ENCODE measurements at regions not wholly inside any gene's neighbourhood (a gene's known extent, or its start where the extent isn't known, plus 50 kb on each side); places are given as distances from the start of the nearest gene placed in this dataset.
"Not testable (repeated sequence)": the region's sequence is repeated elsewhere in the genome, so short reads cannot be mapped to it uniquely, and the experiment has no call there.

DNA sequence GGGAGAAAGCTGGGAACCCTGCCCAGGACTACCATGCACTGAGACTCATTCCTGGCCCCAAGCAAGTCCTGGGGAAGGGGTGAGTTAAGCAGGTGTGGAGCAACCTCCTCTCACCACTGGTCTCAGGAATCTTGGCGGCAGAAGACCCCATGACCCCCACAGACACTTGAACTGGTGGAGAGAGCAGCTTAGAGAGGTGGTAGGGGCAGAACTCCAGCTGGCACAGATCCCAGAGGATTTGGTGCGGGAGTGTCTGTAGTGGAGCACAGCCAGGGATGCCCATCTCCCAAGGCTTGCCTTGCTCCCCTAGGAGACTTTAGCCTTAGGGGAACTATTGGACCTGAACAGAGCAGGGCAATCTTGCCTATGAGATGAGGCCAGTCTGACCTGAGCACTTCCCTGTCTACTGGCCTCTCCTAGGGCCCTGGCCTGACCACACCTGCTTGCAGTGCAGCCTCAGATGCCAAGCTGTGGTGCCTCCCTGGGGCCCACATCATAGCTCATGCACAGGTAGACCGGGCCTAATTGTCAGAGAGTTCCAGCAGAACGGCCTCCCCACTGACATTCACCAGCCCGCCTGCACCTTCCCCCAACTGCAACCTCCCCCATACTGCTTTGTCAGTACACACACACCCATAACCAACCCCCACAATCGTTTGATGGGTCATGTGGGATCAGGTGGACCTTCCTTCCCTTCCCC lies 78.0 kb downstream of the NAA11 start:
- ATAC-seq: no peak
- DNase-seq: no peak
- H3K36me3 ChIP-seq (replicated peaks in 1 of 2; ENCODE audit: insufficient read depth in 1 of 2, low read depth in 2 of 2): no peaks in the 10 kb centered on the region
- H3K27ac ChIP-seq: no peak overlapping the region
- intact Hi-C loops (cut with DNase I): no loop called here
- WGBS, 2 donors: 76 to 79% methylated on average over 6 of the region's 6 CpGs
- no peaks in the 10 kb centered on the region for H3K9me3 ChIP-seq
- TF ChIP-seq POLR2A (IDR thresholded peaks at IDR 0.05): no peak
- TF ChIP-seq, protein P1, sequence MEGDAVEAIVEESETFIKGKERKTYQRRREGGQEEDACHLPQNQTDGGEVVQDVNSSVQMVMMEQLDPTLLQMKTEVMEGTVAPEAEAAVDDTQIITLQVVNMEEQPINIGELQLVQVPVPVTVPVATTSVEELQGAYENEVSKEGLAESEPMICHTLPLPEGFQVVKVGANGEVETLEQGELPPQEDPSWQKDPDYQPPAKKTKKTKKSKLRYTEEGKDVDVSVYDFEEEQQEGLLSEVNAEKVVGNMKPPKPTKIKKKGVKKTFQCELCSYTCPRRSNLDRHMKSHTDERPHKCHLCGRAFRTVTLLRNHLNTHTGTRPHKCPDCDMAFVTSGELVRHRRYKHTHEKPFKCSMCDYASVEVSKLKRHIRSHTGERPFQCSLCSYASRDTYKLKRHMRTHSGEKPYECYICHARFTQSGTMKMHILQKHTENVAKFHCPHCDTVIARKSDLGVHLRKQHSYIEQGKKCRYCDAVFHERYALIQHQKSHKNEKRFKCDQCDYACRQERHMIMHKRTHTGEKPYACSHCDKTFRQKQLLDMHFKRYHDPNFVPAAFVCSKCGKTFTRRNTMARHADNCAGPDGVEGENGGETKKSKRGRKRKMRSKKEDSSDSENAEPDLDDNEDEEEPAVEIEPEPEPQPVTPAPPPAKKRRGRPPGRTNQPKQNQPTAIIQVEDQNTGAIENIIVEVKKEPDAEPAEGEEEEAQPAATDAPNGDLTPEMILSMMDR (IDR thresholded peaks at IDR 0.05): no peak
- H3K4me3 ChIP-seq: no peak overlapping the region
- no peaks in the 10 kb centered on the region for H3K4me1 ChIP-seq
- H3K27me3 ChIP-seq: no peaks in the 10 kb centered on the region

DNA sequence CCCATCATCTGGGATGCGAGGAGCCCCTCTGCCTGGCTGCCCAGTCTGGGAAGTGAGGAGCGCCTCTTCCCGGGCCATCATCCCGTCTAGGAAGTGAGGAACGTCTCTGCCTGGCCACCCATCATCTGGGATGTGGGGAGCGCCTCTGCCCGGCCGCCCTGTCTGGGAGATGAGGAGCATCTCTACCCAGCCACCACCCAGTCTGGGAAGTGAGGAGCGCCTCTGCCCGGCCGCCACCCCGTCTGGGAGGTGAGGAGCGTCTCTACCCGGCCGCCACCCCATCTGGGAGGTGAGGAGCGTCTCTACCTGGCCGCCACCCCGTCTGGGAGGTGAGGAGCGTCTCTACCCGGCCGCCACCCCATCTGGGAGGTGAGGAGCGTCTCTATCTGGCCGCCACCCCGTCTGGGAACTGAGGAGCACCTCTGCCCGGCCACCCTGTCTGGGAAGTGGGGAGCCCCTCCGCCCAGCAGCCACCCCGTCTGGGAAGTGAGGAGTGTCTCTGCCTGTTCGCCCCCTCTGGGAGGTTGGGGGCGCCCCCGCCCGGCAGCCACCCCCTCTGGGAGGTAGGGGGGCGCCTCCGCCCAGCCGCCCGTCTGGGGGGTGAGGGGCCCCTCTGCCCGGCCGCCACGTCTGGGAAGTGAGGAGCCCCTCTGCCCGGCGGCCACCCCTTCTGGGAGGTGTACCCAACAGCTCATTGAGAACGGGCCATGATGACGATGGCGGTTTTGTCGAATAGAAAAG lies 80.5 kb downstream of the NAA11 start:
- H3K27ac ChIP-seq; H3K4me3 ChIP-seq; H3K4me1 ChIP-seq; intact Hi-C loops (cut with DNase I); H3K27me3 ChIP-seq; DNase-seq; H3K36me3 ChIP-seq (replicated peaks in 1 of 2; ENCODE audit: insufficient read depth in 1 of 2, low read depth in 2 of 2); H3K9me3 ChIP-seq; ATAC-seq: not testable (repeated sequence)
- 79 to 90% methylated on average over 30 to 36 of the region's 44 CpGs for WGBS, 2 donors

DNA sequence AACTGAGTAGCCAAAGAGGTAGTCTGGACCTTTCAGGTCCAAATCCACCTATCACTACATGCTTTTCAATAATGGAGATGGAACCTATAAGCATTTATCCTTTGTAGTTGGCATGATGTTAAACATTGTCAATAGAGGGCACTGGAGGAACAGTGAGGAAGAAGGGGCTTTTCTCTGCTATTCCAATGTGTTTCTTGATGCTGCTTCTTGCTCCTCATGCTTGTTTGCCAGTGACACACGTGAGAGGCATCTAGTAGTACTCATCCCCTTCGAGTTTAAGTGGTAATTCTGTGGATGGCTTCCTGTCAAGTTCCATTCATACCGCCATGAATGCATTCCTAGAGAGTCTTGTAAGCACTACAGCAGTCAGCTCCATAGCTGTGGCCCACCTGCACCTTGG lies 84.0 kb downstream of the NAA11 start:
- intact Hi-C loops (cut with DNase I): no loop called here
- 24 to 27% methylated on average over 3 of the region's 3 CpGs for WGBS, 2 donors
- TF ChIP-seq, protein P1 (IDR thresholded peaks at IDR 0.05): no peak
- no peak for TF ChIP-seq POLR2A (IDR thresholded peaks at IDR 0.05)

DNA sequence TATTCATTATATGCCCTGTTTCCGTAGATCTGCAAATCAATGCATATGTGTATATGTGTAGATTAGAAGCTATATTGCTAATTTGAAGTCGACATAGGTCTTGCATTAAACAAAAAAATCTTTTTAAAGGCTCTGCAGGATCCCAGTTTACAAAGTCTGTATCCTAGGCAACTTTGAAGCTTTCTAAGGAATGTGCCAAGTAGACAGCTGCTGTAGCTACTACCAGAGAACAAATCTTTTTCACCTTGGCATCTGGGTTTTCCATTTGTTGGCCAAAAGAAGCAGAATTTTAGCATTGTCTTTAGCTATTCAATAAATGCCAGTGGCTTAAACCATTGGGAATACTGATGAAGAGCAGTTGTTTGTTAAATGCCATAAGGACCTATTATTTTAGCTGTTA lies 88.0 kb downstream of the NAA11 start:
- Histone ChIP-seq H3K27me3 (no peaks in the 10 kb centered on the region), H3K4me1 (no peaks in the 10 kb centered on the region), H3K27ac (no peak overlapping the region), H3K9me3 (no peaks in the 10 kb centered on the region), H3K36me3 (replicated peaks in 1 of 2; ENCODE audit: insufficient read depth in 1 of 2, low read depth in 2 of 2) (no peaks in the 10 kb centered on the region), H3K4me3 (no peak overlapping the region)
- no peak for TF ChIP-seq POLR2A (IDR thresholded peaks at IDR 0.05)
- TF ChIP-seq, protein P1 (IDR thresholded peaks at IDR 0.05): no peak
- WGBS, 2 donors: 17 to 21% methylated on average over 2 of the region's 2 CpGs
- intact Hi-C loops (cut with DNase I): no loop called here
- DNase-seq: no peak
- no peak for ATAC-seq

More for the DNA sequence above, 84.0 kb downstream of the NAA11 start:
- Histone ChIP-seq H3K9me3 (no peaks in the 10 kb centered on the region), H3K4me1 (no peaks in the 10 kb centered on the region), H3K4me3 (no peak overlapping the region), H3K36me3 (replicated peaks in 1 of 2; ENCODE audit: insufficient read depth in 1 of 2, low read depth in 2 of 2) (no peaks in the 10 kb centered on the region), H3K27ac (no peak overlapping the region), H3K27me3 (no peaks in the 10 kb centered on the region)
- no peak for DNase-seq
- ATAC-seq: no peak

DNA sequence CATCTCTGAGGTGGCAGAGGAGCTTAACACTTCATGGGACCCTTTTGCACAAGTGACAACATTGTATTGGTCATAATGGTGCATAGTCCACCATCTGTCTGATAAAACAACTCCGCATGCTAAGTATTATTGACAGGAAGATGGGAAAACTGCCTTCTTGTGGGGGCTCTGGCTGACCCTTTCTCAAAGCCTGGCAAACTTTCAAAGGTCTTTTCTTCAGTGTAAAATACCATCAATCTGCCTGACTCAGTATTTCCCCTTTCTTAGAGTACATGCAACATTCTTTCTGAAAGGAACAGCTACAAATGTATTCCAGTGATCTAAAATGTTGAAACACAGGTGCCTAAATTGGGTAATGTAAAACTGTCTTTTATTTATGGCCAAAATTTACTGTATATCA lies 89.1 kb downstream of the NAA11 start:
- Histone ChIP-seq H3K27me3 (no peaks in the 10 kb centered on the region), H3K9me3 (no peaks in the 10 kb centered on the region), H3K4me3 (no peak overlapping the region), H3K4me1 (no peaks in the 10 kb centered on the region), H3K27ac (no peak overlapping the region), H3K36me3 (replicated peaks in 1 of 2; ENCODE audit: insufficient read depth in 1 of 2, low read depth in 2 of 2) (no peaks in the 10 kb centered on the region)
- TF ChIP-seq, protein P1 (IDR thresholded peaks at IDR 0.05): no peak
- TF ChIP-seq POLR2A (IDR thresholded peaks at IDR 0.05): no peak
- intact Hi-C loops (cut with DNase I): no loop called here
- DNase-seq (no peak), ATAC-seq (no peak)
- WGBS, 2 donors: 79 to 89% methylated on average over 1 of the region's 1 CpG
